A673 (cell line): ENCODE measurements at regions not wholly inside any gene's neighbourhood (a gene's known extent, or its start where the extent isn't known, plus 50 kb on each side); places are given as distances from the start of the nearest gene placed in this dataset.

Experiments
- BruUV-seq: library from RNA; stranded (reverse); fragments of 400-500 nt; replicated peaks from 2 replicates; lab custom pipeline; 2021; lab: Mats Ljungman, UMichigan
- CTCF ChIA-PET: fragments of 300-600 bp; sonication (Branson Sonifier 250); formaldehyde crosslinking; loops from one replicate; lab custom pipeline; 2022; ENCODE audit warnings: antibody characterized with exemption; lab: Charles Lee
- POLR2A ChIA-PET: fragments of 300-600 bp; sonication (Branson Sonifier 250); formaldehyde crosslinking; loops from one replicate; lab custom pipeline; 2022; ENCODE audit warnings: antibody characterized with exemption; ENCODE audit not compliant: low non-redundant PET; lab: Charles Lee
- DNase-seq: peaks from one replicate; pipeline ENCODE4 v3.0.0-alpha.2; 2015; ENCODE audit warnings: low spot score
- H3K27ac ChIP-seq: fragments of 200-600 bp; sonication (generic); 2 replicates; pipeline ENCODE4 v1.5.1; 2016; ENCODE audit warnings: mixed run types, low read depth, mild to moderate bottlenecking, mixed read lengths, antibody characterized with exemption, low read length; ENCODE audit not compliant: poor library complexity, severe bottlenecking
- H3K27me3 ChIP-seq: fragments of 200-600 bp; sonication (generic); replicated peaks from 2 replicates; pipeline ENCODE4 v1.6.1; 2017; ENCODE audit warnings: mixed run types, low read depth, mild to moderate bottlenecking, mixed read lengths, antibody characterized with exemption, low read length; ENCODE audit not compliant: insufficient read depth, poor library complexity
- H3K36me3 ChIP-seq: fragments of 200-600 bp; sonication (generic); 2 replicates; pipeline ENCODE4 v1.6.1; 2016; ENCODE audit warnings: mixed run types, mild to moderate bottlenecking, mixed read lengths, antibody characterized with exemption, low read length; ENCODE audit not compliant: insufficient read depth, poor library complexity, severe bottlenecking
- H3K4me1 ChIP-seq: fragments of 200-600 bp; sonication (generic); 2 replicates; pipeline ENCODE4 v1.6.1; 2017; ENCODE audit warnings: mixed run types, mild to moderate bottlenecking, mixed read lengths, antibody characterized with exemption, low read length; ENCODE audit not compliant: insufficient read depth, poor library complexity, severe bottlenecking
- H3K4me3 ChIP-seq: fragments of 200-600 bp; sonication (generic); 2 replicates; pipeline ENCODE4 v1.5.1; 2016; ENCODE audit warnings: low read depth, mixed run types, mild to moderate bottlenecking, mixed read lengths, low read length; ENCODE audit not compliant: poor library complexity, severe bottlenecking
- H3K9me3 ChIP-seq: fragments of 200-600 bp; sonication (generic); 2 replicates; pipeline ENCODE4 v1.6.1; 2016; ENCODE audit warnings: mixed run types, low read depth, mild to moderate bottlenecking, mixed read lengths, antibody characterized with exemption, low read length; ENCODE audit not compliant: poor library complexity, severe bottlenecking
- CTCF ChIP-seq: fragments of 300-800, 200-600 bp; sonication (generic); conservative IDR thresholded peaks from 2 replicates; pipeline ENCODE4 v1.5.1; 2017; ENCODE audit warnings: low read depth, mild to moderate bottlenecking, antibody characterized with exemption, low read length, moderate library complexity, mixed read lengths
- EZH2 ChIP-seq: fragments of 200-600 bp; sonication (generic); IDR thresholded peaks from 2 replicates; pipeline ENCODE4 v1.6.1; 2017; ENCODE audit warnings: borderline replicate concordance, low read depth, mild to moderate bottlenecking, mixed read lengths, antibody characterized with exemption, low read length; ENCODE audit not compliant: poor library complexity, severe bottlenecking
- intact Hi-C: fragments of 100-400 bp; cut with micrococcal nuclease; formaldehyde crosslinking; loops from one replicate; pipeline ENCODE4 v1.10.0; 2022; ENCODE audit not compliant: unreplicated experiment

DNA sequence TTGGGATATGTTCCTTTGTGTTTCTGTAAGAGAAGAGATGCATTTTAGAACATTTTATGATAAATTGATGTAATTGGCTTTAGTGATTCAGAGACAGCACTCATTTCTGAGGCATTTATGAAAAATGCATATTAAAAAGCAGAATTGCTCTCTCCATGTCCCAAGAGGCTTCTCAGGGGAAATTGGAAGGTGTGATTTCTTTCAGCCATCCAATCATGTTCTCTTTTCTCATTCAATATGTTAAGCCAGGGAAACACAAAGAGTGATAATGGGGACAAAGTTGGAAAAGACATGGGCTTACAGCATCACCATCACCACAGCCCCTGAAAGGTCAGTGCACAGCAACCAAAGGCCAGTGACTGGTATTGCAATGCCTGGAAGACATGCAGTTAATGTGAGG is 129.9 kb upstream of the COL1A2 start:
- no peak for TF ChIP-seq CTCF
- no peak for TF ChIP-seq EZH2
- intact Hi-C loops: loop anchor here (2.0 to 5.0 kb wide), 2 partner anchors 42 to 372 kb away; partner anchors contain the start of gene TFPI2
- Histone ChIP-seq H3K9me3 (no peaks in the 10 kb centered on the region), H3K4me1 (peaks cover 55% of the 10 kb centered on the region), H3K27me3 (no peaks in the 10 kb centered on the region), H3K4me3 (no peak overlapping the region), H3K27ac (peak overlapping the region; percentile 56), H3K36me3 (no peaks in the 10 kb centered on the region)
- ChIA-PET POLR2A (no interaction called here), CTCF (no interaction called here)
- no TSS peak for BruUV-seq
- DNase-seq: peak; percentile 65

- peak overlapping the region; percentile 7 for H3K4me3 ChIP-seq
- H3K27ac ChIP-seq: peak overlapping the region; percentile 56
- peaks cover 55% of the 10 kb centered on the region for H3K4me1 ChIP-seq
- ChIA-PET CTCF (no interaction called here), POLR2A (no interaction called here)
- BruUV-seq: no TSS peak
- no peaks in the 10 kb centered on the region for H3K36me3 ChIP-seq
- TF ChIP-seq EZH2 (no peak), CTCF (no peak)
- intact Hi-C loops: loop anchor here (2.0 to 5.0 kb wide), 2 partner anchors 43 to 373 kb away; partner anchors contain the start of gene TFPI2
- no peaks in the 10 kb centered on the region for H3K27me3 ChIP-seq
- no peaks in the 10 kb centered on the region for H3K9me3 ChIP-seq
- peak; percentile 64 for DNase-seq
These were observed 129.2 kb upstream of the COL1A2 start for GRCh38 chr7:94265456-94265855.

- no peaks in the 10 kb centered on the region for H3K9me3 ChIP-seq
- no peak for TF ChIP-seq EZH2
- TF ChIP-seq CTCF: no peak
- BruUV-seq: no TSS peak
- H3K27ac ChIP-seq: peak overlapping the region; percentile 56
- no peaks in the 10 kb centered on the region for H3K27me3 ChIP-seq
- intact Hi-C loops: loop anchor here (5.0 kb wide), 1 partner anchor 374 kb away; the partner anchor contains the start of gene TFPI2
- H3K36me3 ChIP-seq: no peaks in the 10 kb centered on the region
- CTCF ChIA-PET: no interaction called here
- POLR2A ChIA-PET: no interaction called here
- H3K4me3 ChIP-seq: peak overlapping the region; percentile 7
- H3K4me1 ChIP-seq: peaks cover 55% of the 10 kb centered on the region
- DNase-seq: peak; percentile 89
These were observed 128.5 kb upstream of the COL1A2 start for GRCh38 chr7:94266238-94266644.
